Astrocyte of the spinal cord (primary cell): ENCODE measurements at regions not wholly inside any gene's neighbourhood (a gene's known extent, or its start where the extent isn't known, plus 50 kb on each side); places are given as distances from the start of the nearest gene placed in this dataset.

Experiments
- DNase-seq: peaks from one replicate; pipeline ENCODE4 v3.0.0; 2011; ENCODE audit warnings: low read depth, low spot score
- H3K4me3 ChIP-seq: 2 replicates; pipeline ENCODE4 v1.5.1; 2011; ENCODE audit warnings: low read depth, mild to moderate bottlenecking, low read length, moderate library complexity
- CTCF ChIP-seq: IDR thresholded peaks from 2 replicates; pipeline ENCODE4 v1.5.1; 2012; ENCODE audit warnings: low read depth, mild to moderate bottlenecking, low read length, inconsistent platforms
- in situ Hi-C: cut with HindIII; loops from 2 replicates; pipeline ENCODE4 v1.10.0; 2017; ENCODE audit warnings: low sequenced_read_pairs

- no peak for TF ChIP-seq CTCF
- DNase-seq = no peak
- no peak overlapping the region for H3K4me3 ChIP-seq
- in situ Hi-C loops = no loop called here
Observed at GRCh38 chr1:29576510-29576909, 340.2 kb downstream of the PTPRU start.

- DNase-seq = no peak
- TF ChIP-seq CTCF = no peak
- in situ Hi-C loops = no loop called here
- no peak overlapping the region for H3K4me3 ChIP-seq
Observed at GRCh38 chr1:29575826-29576225, 339.5 kb downstream of the PTPRU start.

GRCh38 chr1:29575277-29575676 is 339.0 kb downstream of the PTPRU start:
- in situ Hi-C loops = no loop called here
- H3K4me3 ChIP-seq = no peak overlapping the region
- no peak for TF ChIP-seq CTCF
- no peak for DNase-seq

- DNase-seq = no peak
- in situ Hi-C loops = no loop called here
- no peak overlapping the region for H3K4me3 ChIP-seq
- no peak for TF ChIP-seq CTCF
Observed at GRCh38 chr1:29574871-29575270, 338.5 kb downstream of the PTPRU start.

- in situ Hi-C loops = no loop called here
- TF ChIP-seq CTCF = no peak
Observed at GRCh38 chr1:29569971-29570634, 333.8 kb downstream of the PTPRU start.

GRCh38 chr1:29567257-29567656 is 330.9 kb downstream of the PTPRU start:
- no peak for DNase-seq
- no peak for TF ChIP-seq CTCF
- in situ Hi-C loops = no loop called here
- no peak overlapping the region for H3K4me3 ChIP-seq

More at GRCh38 chr1:29569971-29570634, 333.8 kb downstream of the PTPRU start:
- peak; percentile 90 for DNase-seq
- no peak overlapping the region for H3K4me3 ChIP-seq
